Glutamatergic neuron (in vitro differentiated cells): ENCODE measurements at regions not wholly inside any gene's neighbourhood (a gene's known extent, or its start where the extent isn't known, plus 50 kb on each side); places are given as distances from the start of the nearest gene placed in this dataset.
A peak's percentile ranks its signal among the peaks of the same experiment; 100 is the strongest.

Source experiments
- DNase-seq: peaks from one replicate; pipeline ENCODE4 v3.0.0; 2022
- H3K27ac Mint-ChIP-seq: one replicate; pipeline ENCODE4 v1.8.0; 2020; ENCODE audit warnings: mild to moderate bottlenecking, mixed read lengths, inconsistent platforms; ENCODE audit not compliant: unreplicated experiment
- H3K27me3 Mint-ChIP-seq: one replicate; pipeline ENCODE4 v1.8.0; 2020; ENCODE audit warnings: mild to moderate bottlenecking, moderate library complexity, mixed read lengths, inconsistent platforms; ENCODE audit not compliant: unreplicated experiment
- H3K36me3 Mint-ChIP-seq: one replicate; pipeline ENCODE4 v1.8.0; 2020; ENCODE audit warnings: mild to moderate bottlenecking, mixed read lengths, inconsistent platforms; ENCODE audit not compliant: unreplicated experiment
- H3K4me1 Mint-ChIP-seq: one replicate; pipeline ENCODE4 v1.8.0; 2020; ENCODE audit warnings: mild to moderate bottlenecking, low read depth, mixed read lengths, inconsistent platforms; ENCODE audit not compliant: unreplicated experiment
- H3K4me3 Mint-ChIP-seq: one replicate; pipeline ENCODE4 v1.8.0; 2020; ENCODE audit warnings: mild to moderate bottlenecking, mixed read lengths, inconsistent platforms; ENCODE audit not compliant: unreplicated experiment
- H3K9me3 Mint-ChIP-seq: one replicate; pipeline ENCODE4 v1.8.0; 2020; ENCODE audit warnings: mild to moderate bottlenecking, moderate library complexity, mixed read lengths, inconsistent platforms; ENCODE audit not compliant: unreplicated experiment
- CTCF ChIP-seq: fragments of 200-600 bp; sonication (generic); IDR thresholded peaks from one replicate; pipeline ENCODE4 v1.5.0; 2021; ENCODE audit not compliant: partially characterized antibody, unreplicated experiment

GRCh38 chr12:43079476-43079875 lies 472.5 kb downstream of the ADAMTS20 start:
- H3K4me3 Mint-ChIP-seq: no peak overlapping the region
- no peaks in the 10 kb centered on the region for H3K4me1 Mint-ChIP-seq
- DNase-seq: no peak
- peaks cover 4% of the 10 kb centered on the region for H3K36me3 Mint-ChIP-seq
- H3K27me3 Mint-ChIP-seq: no peaks in the 10 kb centered on the region
- H3K27ac Mint-ChIP-seq: no peak overlapping the region
- no peak for TF ChIP-seq CTCF
- H3K9me3 Mint-ChIP-seq: no peaks in the 10 kb centered on the region

GRCh38 chr12:43078976-43079375 lies 473.0 kb downstream of the ADAMTS20 start:
- Mint-ChIP-seq H3K4me1 (no peaks in the 10 kb centered on the region), H3K27me3 (no peaks in the 10 kb centered on the region), H3K9me3 (no peaks in the 10 kb centered on the region), H3K36me3 (no peaks in the 10 kb centered on the region), H3K4me3 (no peak overlapping the region), H3K27ac (no peak overlapping the region)
- DNase-seq: no peak
- no peak for TF ChIP-seq CTCF

- no peaks in the 10 kb centered on the region for H3K9me3 Mint-ChIP-seq
- TF ChIP-seq CTCF: no peak
- H3K27ac Mint-ChIP-seq: no peak overlapping the region
- peaks cover 18% of the 10 kb centered on the region for H3K4me1 Mint-ChIP-seq
- no peak for DNase-seq
- no peak overlapping the region for H3K4me3 Mint-ChIP-seq
- H3K27me3 Mint-ChIP-seq: no peaks in the 10 kb centered on the region
- H3K36me3 Mint-ChIP-seq: no peaks in the 10 kb centered on the region
Observed at GRCh38 chr12:43072431-43072830, 479.6 kb downstream of the ADAMTS20 start.

- peak overlapping the region; percentile 37 for H3K4me3 Mint-ChIP-seq
- H3K9me3 Mint-ChIP-seq: no peaks in the 10 kb centered on the region
- no peaks in the 10 kb centered on the region for H3K27me3 Mint-ChIP-seq
- no peaks in the 10 kb centered on the region for H3K36me3 Mint-ChIP-seq
- DNase-seq: peak; percentile 40
- H3K4me1 Mint-ChIP-seq: peaks cover 21% of the 10 kb centered on the region
- TF ChIP-seq CTCF: no peak
- H3K27ac Mint-ChIP-seq: peak overlapping the region; percentile 42
Observed at GRCh38 chr12:43069768-43070221, 480.2 kb upstream of the PRICKLE1 start.

- H3K27ac Mint-ChIP-seq: no peak overlapping the region
- H3K27me3 Mint-ChIP-seq: no peaks in the 10 kb centered on the region
- H3K36me3 Mint-ChIP-seq: no peaks in the 10 kb centered on the region
- H3K4me3 Mint-ChIP-seq: no peak overlapping the region
- no peak for TF ChIP-seq CTCF
- no peaks in the 10 kb centered on the region for H3K9me3 Mint-ChIP-seq
- peaks cover 21% of the 10 kb centered on the region for H3K4me1 Mint-ChIP-seq
- DNase-seq: no peak
Observed at GRCh38 chr12:43066471-43066870, 476.9 kb upstream of the PRICKLE1 start.
